ENCODE measurements at regions not wholly inside any gene's neighbourhood (a gene's known extent, or its start where the extent isn't known, plus 50 kb on each side); places are given as distances from the start of the nearest gene placed in this dataset.

DNA sequence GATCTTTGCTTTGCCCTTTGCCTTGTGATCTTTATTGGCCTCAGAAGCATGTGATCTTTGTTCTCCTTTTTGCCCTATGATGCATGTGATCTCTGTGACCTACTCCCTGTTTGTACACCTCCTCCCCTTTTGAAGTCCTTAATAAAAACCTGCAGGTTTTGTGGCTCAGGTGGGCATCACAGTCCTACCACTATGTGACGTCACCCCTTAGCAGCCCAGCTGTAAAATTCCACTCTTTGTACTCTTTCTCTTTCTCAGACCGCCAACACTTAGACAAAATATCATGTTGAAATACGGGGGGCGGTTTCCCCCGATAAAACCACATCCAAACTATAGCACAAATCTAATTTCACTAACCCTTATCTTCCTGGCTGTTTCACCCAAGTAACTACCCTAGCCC, 76.7 kb upstream of the RAPGEF4 start:
- DNase-seq: no peak

DNA sequence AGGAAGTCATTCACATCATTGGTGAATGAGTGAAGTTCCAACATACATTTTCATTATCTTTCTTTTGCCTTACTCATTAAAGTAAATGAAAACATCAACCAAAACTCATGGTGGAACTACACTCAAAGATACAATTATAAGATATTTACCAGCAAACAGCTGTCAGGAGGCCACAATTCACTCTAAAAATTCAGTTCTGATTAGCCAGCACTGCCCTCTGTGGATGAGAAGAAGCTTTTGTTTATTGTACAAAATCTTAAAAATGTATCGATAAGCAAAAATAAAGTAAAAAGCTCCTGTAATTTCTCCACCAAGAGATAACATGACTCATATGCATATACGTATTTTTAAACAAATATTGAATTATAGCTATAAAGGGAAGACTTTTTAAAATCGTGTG, 73.5 kb upstream of the RAPGEF4 start:
- no peak for DNase-seq

DNA sequence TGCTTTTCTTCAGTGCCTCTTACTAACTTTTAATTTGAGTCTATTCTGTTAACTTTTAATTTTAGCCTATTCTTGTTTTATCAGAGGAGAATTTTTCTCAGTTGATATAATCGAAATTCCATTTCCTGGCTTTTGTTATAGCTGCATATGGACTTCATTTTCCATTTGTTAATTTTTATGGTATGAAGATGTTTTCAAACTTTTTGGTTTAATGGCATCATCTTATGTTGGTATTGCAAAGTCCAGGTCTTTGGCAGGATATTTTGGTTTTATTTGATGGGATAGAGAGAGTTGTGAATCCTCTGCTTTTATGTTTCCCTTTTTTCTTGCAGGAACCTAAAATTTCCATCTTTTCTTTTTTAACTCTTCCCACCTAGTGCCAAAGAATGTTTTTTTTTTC, 70.9 kb upstream of the RAPGEF4 start:
- DNase-seq: no peak

DNA sequence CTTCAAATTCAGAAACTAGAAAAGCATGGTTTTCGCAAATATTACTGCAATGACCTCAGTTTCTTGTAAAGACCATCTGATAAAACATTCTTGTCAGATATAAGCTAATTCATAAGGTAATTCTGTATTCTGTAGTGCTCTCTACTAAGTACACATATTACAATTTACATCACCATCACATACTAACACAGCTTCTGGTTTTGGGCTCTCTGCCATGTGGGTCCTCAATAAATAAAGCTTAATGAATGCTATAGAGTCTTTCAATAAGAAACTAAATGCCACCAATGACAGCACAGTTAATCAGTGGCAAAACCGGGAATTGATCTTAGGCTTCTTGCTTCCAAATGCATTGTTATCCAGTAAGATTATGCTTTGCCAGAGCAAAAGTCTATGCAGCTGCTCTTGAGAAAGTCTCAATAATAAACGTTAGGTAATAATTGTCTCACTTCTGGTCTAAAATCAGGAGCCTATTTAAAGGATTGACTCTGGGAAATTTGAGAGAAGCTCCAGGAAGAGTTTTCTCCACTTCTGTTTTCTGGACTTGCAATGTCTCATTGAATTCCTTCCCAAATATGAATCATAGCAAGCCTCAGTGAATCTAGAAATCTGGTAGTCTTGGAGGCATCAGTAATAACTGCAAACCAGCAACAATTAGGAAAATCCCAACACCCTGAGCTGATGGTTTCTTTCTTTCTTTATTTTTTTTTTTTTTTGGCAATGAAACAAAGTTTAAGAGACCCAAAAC, 67.9 kb upstream of the RAPGEF4 start:
- no peak for DNase-seq

DNA sequence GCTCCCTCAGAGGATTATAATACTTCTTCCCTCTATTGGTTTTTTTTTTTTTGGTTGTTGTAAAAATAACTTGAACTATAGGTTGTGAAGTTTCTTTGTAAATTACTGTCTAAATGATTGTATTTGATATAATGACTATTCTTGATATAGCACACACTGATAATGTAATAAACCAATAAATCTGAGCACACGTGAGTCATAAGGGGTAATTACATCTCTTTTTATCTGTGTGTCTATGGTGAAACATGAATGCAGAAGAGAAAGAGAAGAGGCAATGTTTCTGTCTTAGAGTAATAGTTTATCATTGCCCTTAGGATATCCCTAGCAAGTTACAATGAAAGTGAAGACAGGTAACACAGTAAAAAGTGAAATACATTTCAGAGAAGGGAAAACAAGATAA, 64.1 kb upstream of the RAPGEF4 start:
- no peak for DNase-seq

DNA sequence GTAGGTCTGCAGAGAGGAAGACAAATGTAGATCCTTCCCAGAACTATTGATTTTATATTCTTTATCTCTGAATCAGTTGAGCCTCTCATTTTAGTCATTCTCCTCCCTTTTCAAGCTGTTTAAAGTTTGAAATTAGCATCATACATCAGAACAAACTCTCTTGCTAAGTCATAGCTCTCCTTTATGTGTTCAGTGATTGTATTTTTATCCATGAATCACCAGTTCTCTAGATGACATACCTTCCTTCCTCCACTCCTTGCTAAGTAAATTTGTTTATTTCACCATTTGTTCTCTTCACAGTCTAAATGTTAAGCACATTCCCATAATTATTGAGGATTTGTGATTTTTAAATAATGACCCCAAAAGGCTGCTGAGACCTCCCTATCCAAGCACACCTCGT, 63.5 kb upstream of the RAPGEF4 start:
- no peak for DNase-seq

DNA sequence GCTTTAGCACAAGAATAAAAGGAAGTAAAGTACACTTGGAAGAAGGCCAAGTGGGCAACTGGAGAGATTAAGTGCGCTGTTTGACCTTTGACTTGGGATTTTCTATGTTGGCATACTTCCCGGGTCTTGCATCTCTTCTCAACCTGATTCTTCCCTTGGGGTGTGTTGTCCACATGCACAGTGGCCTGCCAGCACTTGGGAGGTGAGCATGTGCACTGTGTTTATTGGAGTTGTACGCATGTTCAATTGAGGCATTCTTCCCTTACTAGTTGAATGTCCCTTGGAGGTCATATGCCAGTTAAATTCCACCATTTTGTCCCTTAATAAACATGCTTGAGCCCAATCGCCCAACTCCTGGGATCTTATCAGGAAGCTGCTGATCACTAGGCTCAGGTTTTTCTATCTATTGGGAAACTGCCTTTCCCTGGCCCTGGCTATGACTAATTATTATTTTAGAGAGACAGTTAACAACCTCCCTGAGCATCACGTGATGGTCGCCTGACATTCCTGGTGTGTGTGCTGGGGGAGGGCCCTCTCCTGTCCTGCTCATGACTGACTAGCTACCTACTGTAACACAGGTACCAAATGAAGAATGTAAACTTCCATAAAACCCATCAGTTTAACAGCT, 62.5 kb upstream of the RAPGEF4 start:
- no peak for DNase-seq

DNA sequence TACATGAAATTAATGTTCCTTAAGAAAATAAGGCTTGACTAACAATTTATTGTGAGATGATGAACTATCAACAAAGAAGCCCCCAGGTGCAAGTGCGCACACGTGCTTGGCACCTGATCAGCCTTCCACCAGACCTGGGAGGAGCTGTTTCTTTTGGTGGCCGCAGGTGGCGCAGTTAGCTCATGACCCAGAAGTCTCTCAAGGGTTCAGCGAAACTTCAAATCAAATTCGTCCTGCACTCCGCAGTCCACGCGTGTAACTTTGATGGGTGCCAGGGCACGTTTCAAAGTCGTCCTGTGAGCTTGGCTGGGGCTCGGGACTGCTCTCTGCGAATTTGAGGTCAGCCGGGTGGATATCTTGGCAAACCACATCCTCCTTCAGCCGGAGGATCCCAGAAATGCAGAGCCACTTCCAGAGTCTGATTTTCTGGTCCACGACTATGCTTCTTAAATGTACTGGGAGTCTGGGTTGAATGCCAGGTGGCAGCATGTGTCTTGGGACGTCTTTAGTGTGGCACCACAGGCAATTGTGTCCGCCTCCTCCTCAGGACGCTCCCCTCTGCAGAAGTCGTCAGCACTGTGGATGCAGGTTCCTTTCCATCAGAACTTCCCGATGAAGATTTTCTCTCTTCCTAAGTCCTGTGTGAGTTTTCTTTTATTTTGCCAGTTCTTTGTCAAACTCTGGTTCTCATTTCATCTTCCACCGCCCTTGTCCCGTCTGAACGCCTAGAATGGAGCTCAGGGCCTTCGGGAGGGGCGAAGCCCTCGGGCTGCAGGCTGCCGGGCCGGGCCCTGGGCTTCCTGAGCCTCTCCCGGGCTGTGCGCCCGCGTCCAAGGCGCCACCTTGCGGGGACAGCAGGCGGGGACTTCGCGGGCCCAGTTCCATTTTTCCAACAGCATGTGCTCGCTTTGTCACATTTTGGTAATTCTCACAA, 61.3 kb upstream of the RAPGEF4 start:
- DNase-seq: peak; percentile 47

DNA sequence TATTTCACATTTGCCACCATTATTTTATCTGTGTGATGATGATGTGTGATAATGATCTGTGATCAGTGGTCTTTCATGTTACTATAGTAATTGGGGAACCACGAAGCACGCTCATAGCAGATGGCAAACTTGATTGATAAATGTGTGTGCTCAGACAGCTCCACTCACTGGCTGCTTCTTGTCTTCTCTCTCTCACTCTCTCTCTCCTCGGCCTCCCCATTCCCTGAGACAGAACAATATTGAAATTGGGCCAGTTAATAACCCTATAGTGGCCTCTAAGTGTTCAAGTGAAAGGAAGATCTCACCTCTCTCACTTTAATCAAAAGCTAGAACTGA, 60.7 kb upstream of the RAPGEF4 start:
- DNase-seq: no peak

DNA sequence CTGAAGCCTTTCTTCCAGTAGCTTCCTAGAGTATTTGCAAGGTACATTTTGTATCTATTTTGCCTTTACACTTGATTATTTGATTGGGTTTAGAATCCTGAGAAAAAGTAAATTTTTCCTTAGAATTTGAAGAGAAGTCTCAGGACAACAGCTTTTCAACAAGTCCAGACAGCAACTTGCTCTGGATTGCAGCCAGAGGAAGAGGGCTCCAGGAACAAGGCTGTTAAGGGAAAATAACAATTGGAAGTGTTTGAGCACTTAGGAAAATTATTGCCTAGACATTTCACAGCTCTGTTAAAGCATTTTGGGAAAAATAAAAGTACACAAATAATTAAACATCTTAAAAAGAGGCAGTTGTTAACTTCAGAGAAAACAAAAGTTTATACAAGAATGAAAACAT, 58.3 kb upstream of the RAPGEF4 start:
- DNase-seq: no peak

DNA sequence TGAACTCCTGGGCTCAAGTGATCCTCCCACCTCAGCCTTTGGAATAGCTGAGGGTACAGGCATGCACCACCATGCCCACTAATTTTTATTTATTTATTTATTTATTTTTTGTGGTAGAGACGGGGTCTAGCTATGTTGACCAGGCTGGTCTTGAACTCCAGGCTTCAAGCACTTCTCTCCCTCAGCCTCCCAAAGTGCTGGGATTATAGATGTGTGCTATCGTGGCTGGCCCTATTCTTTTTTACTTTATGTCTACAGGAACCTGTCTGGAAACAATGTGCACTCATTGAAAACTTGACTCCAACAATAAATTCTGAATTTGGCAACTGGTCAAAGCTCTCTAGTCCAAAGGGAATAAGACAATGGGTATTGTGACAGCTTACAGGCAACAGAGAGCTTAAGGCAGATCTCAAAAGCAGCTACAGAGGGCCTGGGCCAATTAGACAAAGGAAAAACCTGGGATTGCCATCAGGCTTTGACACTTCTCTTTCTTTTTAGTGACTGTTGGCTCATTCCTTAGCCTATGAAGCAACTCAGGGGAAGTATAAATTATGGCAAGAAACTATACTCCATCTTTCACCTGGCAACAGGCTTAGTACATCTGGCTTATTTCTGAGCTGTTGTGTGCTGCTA, 55.1 kb upstream of the RAPGEF4 start:
- DNase-seq: no peak

DNA sequence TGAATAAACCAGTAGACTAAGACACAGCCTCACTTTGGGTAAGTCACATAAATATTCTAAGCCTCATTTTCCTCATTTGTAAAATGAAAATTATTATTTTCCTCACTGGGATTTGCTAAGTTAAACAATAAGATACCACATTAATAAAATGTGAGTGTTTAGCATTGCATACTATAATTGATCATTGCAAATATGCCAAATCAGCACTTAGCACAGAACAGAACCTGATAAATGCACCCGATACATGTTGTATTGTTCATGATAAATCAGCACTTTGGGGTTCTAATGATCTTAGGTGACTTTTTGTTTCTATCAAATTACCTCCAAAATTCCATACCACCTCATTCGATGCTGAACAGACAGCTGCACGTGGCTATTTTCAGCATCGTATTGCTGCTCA, 50.2 kb upstream of the RAPGEF4 start:
- DNase-seq: no peak
